ENCODE measurements at regions not wholly inside any gene's neighbourhood (a gene's known extent, or its start where the extent isn't known, plus 50 kb on each side); places are given as distances from the start of the nearest gene placed in this dataset.
A peak's percentile ranks its signal among the peaks of the same experiment; 100 is the strongest.

DNA sequence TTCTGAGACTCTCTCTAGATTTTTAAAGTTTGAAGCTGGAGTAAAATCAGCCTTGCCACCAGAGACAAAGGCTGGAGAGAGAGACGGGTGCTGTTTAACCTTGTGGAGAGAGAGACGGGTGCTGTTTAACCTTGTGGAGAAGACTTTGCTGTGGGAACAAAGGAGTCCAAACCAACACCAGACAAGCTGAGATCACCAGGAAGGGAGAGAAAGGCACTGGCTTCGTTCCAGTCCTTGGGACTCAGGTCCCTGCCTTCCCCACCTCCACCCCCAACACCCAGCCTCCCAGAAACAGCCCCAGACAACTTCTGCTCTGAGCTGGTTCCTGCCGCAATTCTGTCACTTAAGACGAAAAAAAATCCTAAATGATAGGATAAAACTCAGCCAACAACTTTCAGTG lies 1389.3 kb downstream of the AACS start:
- Histone ChIP-seq H3K79me2 (ENCODE audit: low read depth) (no peaks in the 10 kb centered on the region), H3K4me3 (no peak overlapping the region), H3K27ac (no peak overlapping the region), H3K36me3 (no peaks in the 10 kb centered on the region), H3K4me1 (peaks cover 16% of the 10 kb centered on the region), H2AFZ (replicated peaks) (peak overlapping the region; percentile 72), H3K9ac (no peak overlapping the region), H3K4me2 (peak overlapping the region; percentile 22), H4K20me1 (ENCODE audit: low read depth) (no peaks in the 10 kb centered on the region), H3K9me3 (ENCODE audit: low read depth) (no peaks in the 10 kb centered on the region), H3K27me3 (no peaks in the 10 kb centered on the region), H3F3A (ENCODE audit: low read depth) (no peaks in the 10 kb centered on the region)
- Mint-ChIP-seq H3K27ac (peak overlapping the region; percentile 44), H3K4me1 (peaks cover 23% of the 10 kb centered on the region), H3K4me3 (no peak overlapping the region), H3K36me3 (no peaks in the 10 kb centered on the region), H3K27me3 (ENCODE audit: insufficient read depth, low read depth) (no peaks in the 10 kb centered on the region), H3K9me3 (no peaks in the 10 kb centered on the region)
- no peak for DNase-seq (ENCODE audit: low spot score)
- TF ChIP-seq, protein P1, sequence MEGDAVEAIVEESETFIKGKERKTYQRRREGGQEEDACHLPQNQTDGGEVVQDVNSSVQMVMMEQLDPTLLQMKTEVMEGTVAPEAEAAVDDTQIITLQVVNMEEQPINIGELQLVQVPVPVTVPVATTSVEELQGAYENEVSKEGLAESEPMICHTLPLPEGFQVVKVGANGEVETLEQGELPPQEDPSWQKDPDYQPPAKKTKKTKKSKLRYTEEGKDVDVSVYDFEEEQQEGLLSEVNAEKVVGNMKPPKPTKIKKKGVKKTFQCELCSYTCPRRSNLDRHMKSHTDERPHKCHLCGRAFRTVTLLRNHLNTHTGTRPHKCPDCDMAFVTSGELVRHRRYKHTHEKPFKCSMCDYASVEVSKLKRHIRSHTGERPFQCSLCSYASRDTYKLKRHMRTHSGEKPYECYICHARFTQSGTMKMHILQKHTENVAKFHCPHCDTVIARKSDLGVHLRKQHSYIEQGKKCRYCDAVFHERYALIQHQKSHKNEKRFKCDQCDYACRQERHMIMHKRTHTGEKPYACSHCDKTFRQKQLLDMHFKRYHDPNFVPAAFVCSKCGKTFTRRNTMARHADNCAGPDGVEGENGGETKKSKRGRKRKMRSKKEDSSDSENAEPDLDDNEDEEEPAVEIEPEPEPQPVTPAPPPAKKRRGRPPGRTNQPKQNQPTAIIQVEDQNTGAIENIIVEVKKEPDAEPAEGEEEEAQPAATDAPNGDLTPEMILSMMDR (IDR thresholded peaks at IDR 0.05), result no peak
- TF ChIP-seq EZH2 (IDR thresholded peaks at IDR 0.05), result no peak
- TF ChIP-seq EZH2phosphoT487 (IDR thresholded peaks at IDR 0.05), result no peak

DNA sequence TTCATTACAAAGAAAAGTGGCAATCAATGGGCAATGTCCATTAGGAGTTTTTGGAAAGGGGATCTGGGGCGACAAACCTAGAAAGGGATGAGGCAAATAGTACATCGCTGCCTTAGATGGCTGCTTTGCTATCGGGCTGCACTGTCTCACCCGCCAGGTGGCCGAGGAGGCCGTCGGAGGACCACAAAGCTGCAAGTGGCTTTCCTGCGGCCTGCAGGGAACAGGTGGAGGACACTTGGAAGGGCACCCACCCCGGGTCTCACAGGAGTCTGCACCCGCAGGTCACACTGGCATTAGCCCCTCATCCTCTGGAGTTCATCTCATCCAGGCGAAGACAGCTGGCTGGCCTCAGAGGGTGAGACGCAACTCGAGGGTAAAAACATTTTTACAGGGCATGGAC lies 1392.5 kb downstream of the AACS start:
- Histone ChIP-seq H3K27ac (no peak overlapping the region), H4K20me1 (ENCODE audit: low read depth) (no peaks in the 10 kb centered on the region), H3K4me1 (peaks cover 16% of the 10 kb centered on the region), H3K27me3 (no peaks in the 10 kb centered on the region), H3K4me3 (no peak overlapping the region), H2AFZ (replicated peaks) (no peak overlapping the region), H3F3A (ENCODE audit: low read depth) (no peaks in the 10 kb centered on the region), H3K9me3 (ENCODE audit: low read depth) (no peaks in the 10 kb centered on the region), H3K4me2 (no peak overlapping the region), H3K79me2 (ENCODE audit: low read depth) (no peaks in the 10 kb centered on the region), H3K9ac (no peak overlapping the region), H3K36me3 (no peaks in the 10 kb centered on the region)
- DNase-seq (ENCODE audit: low spot score), result no peak
- H3K4me1 Mint-ChIP-seq, result peaks cover 20% of the 10 kb centered on the region
- no peaks in the 10 kb centered on the region for H3K9me3 Mint-ChIP-seq
- H3K27ac Mint-ChIP-seq, result no peak overlapping the region
- no peak overlapping the region for H3K4me3 Mint-ChIP-seq
- no peak for TF ChIP-seq EZH2phosphoT487 (IDR thresholded peaks at IDR 0.05)
- TF ChIP-seq EZH2 (IDR thresholded peaks at IDR 0.05), result no peak
- TF ChIP-seq, protein P1 (IDR thresholded peaks at IDR 0.05), result no peak
- no peaks in the 10 kb centered on the region for H3K36me3 Mint-ChIP-seq
- no peaks in the 10 kb centered on the region for H3K27me3 Mint-ChIP-seq (ENCODE audit: insufficient read depth, low read depth)

DNA sequence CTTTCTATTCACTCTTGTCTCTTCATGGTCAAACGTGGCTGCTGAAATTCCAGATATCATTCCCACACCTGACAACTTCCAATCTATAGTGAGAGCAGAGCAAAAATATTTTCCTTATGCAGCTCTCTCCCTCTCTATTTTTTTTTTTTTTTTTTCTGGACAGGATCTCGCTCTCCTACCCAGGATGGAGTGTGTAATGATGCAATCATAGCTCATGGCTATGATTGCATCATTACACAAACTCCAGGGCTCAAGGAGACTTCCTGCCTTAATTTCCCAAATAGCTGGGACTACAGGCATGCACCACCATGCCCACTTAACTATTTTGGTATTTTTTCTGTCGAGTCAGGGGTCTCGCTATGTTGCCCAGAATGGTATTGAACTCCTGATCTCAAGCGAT lies 1398.9 kb downstream of the AACS start:
- Histone ChIP-seq H3K4me2 (no peak overlapping the region), H2AFZ (replicated peaks) (no peak overlapping the region), H4K20me1 (ENCODE audit: low read depth) (no peaks in the 10 kb centered on the region), H3K79me2 (ENCODE audit: low read depth) (no peaks in the 10 kb centered on the region), H3K27me3 (no peaks in the 10 kb centered on the region), H3K27ac (no peak overlapping the region), H3K9me3 (ENCODE audit: low read depth) (no peaks in the 10 kb centered on the region), H3K9ac (no peak overlapping the region), H3K4me1 (no peaks in the 10 kb centered on the region), H3F3A (ENCODE audit: low read depth) (no peaks in the 10 kb centered on the region), H3K4me3 (no peak overlapping the region), H3K36me3 (no peaks in the 10 kb centered on the region)
- Mint-ChIP-seq H3K9me3 (no peaks in the 10 kb centered on the region), H3K36me3 (no peaks in the 10 kb centered on the region), H3K27me3 (ENCODE audit: insufficient read depth, low read depth) (peaks cover 2% of the 10 kb centered on the region), H3K4me3 (no peak overlapping the region), H3K27ac (no peak overlapping the region), H3K4me1 (no peaks in the 10 kb centered on the region)
- no peak for DNase-seq (ENCODE audit: low spot score)
- TF ChIP-seq, protein P1 (IDR thresholded peaks at IDR 0.05), result no peak
- no peak for TF ChIP-seq EZH2 (IDR thresholded peaks at IDR 0.05)

DNA sequence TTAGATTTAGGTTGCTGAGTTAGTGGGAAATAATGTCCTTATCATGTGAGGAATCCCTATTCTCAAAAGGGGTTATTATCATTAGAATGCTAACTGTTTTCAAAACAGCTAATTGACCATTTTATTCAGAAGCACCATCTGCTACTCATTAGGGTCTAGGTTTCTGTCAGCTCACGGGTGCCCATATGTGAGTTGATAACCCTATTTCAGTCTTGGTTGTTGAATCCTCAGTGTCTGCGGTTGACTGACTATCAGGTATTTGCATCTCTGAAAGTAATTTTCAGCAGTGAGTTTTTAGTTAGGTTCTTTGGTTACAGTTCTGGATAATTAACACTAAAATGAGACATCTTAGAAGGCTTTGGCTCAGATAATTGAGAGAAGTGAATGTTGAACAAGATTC lies 1404.0 kb downstream of the AACS start:
- no peak overlapping the region for H3K4me3 ChIP-seq
- no peaks in the 10 kb centered on the region for H3K9me3 ChIP-seq (ENCODE audit: low read depth)
- H4K20me1 ChIP-seq (ENCODE audit: low read depth), result no peaks in the 10 kb centered on the region
- peaks cover 2% of the 10 kb centered on the region for H3K27me3 Mint-ChIP-seq (ENCODE audit: insufficient read depth, low read depth)
- H3K36me3 ChIP-seq, result no peaks in the 10 kb centered on the region
- H3K4me1 Mint-ChIP-seq, result no peaks in the 10 kb centered on the region
- H3K27me3 ChIP-seq, result no peaks in the 10 kb centered on the region
- H3K4me1 ChIP-seq, result no peaks in the 10 kb centered on the region
- no peaks in the 10 kb centered on the region for H3K36me3 Mint-ChIP-seq
- H3K4me3 Mint-ChIP-seq, result no peak overlapping the region
- H3K9ac ChIP-seq, result no peak overlapping the region
- DNase-seq (ENCODE audit: low spot score), result no peak
- TF ChIP-seq EZH2 (IDR thresholded peaks at IDR 0.05), result no peak
- TF ChIP-seq, protein P1 (IDR thresholded peaks at IDR 0.05), result no peak
- no peak for TF ChIP-seq EZH2phosphoT487 (IDR thresholded peaks at IDR 0.05)
- no peaks in the 10 kb centered on the region for H3F3A ChIP-seq (ENCODE audit: low read depth)
- peaks cover 8% of the 10 kb centered on the region for H3K9me3 Mint-ChIP-seq
- H2AFZ ChIP-seq (replicated peaks), result no peak overlapping the region
- H3K79me2 ChIP-seq (ENCODE audit: low read depth), result no peaks in the 10 kb centered on the region
- H3K27ac Mint-ChIP-seq, result no peak overlapping the region
- no peak overlapping the region for H3K4me2 ChIP-seq
- no peak overlapping the region for H3K27ac ChIP-seq
